ENCODE measurements at regions not wholly inside any gene's neighbourhood (a gene's known extent, or its start where the extent isn't known, plus 50 kb on each side); places are given as distances from the start of the nearest gene placed in this dataset.

GRCh38 chr7:26612742-26613141 lies 251.6 kb downstream of the SKAP2 start:
- no peak for TF ChIP-seq EZH2phosphoT487 (IDR thresholded peaks at IDR 0.05; ENCODE audit: borderline replicate concordance, low read length)
- TF ChIP-seq EZH2 (IDR thresholded peaks at IDR 0.05; ENCODE audit: low read length, unreplicated experiment): no peak
- TF ChIP-seq CTCF (conservative IDR thresholded peaks at IDR 0.05; ENCODE audit: low read depth, low read length): no peak

Measured in PC-3 (cell line).